ACC112 (cell line): ENCODE measurements at regions not wholly inside any gene's neighbourhood (a gene's known extent, or its start where the extent isn't known, plus 50 kb on each side); places are given as distances from the start of the nearest gene placed in this dataset.
"Not testable (repeated sequence)": the region's sequence is repeated elsewhere in the genome, so short reads cannot be mapped to it uniquely, and the experiment has no call there.

Experiments used
- H2AFZ ChIP-seq: fragments of 200-600 bp; sonication (generic); one replicate; pipeline ENCODE4 v1.6.0; 2017; ENCODE audit warnings: antibody characterized with exemption, low read length; ENCODE audit not compliant: unreplicated experiment
- H3K27ac ChIP-seq: fragments of 200-600 bp; sonication (generic); 2 replicates; pipeline ENCODE4 v1.5.1; 2014; ENCODE audit warnings: low read depth, mild to moderate bottlenecking, antibody characterized with exemption, low read length, moderate library complexity
- H3K27me3 ChIP-seq: fragments of 200-600 bp; sonication (generic); 2 replicates; pipeline ENCODE4 v1.6.1; 2014; ENCODE audit warnings: mild to moderate bottlenecking, antibody characterized with exemption, low read length, moderate library complexity, mixed read lengths; ENCODE audit not compliant: insufficient read depth
- H3K36me3 ChIP-seq: fragments of 200-600 bp; sonication (generic); 2 replicates; pipeline ENCODE4 v1.6.1; 2016; ENCODE audit warnings: mild to moderate bottlenecking, antibody characterized with exemption, low read length, moderate library complexity, mixed read lengths; ENCODE audit not compliant: insufficient read depth
- H3K4me1 ChIP-seq: fragments of 200-600 bp; sonication (generic); one replicate; pipeline ENCODE4 v1.6.1; 2016; ENCODE audit warnings: low read length, mixed read lengths; ENCODE audit not compliant: insufficient read depth, unreplicated experiment, control insufficient read depth
- H3K4me3 ChIP-seq: fragments of 200-600 bp; sonication (generic); 2 replicates; pipeline ENCODE4 v1.5.1; 2014; ENCODE audit warnings: mild to moderate bottlenecking, low read depth, low read length
- H3K79me2 ChIP-seq: fragments of 200-600 bp; sonication (generic); one replicate; pipeline ENCODE4 v1.6.0; 2016; ENCODE audit warnings: low read length; ENCODE audit not compliant: control insufficient read depth, unreplicated experiment, insufficient read depth

DNA sequence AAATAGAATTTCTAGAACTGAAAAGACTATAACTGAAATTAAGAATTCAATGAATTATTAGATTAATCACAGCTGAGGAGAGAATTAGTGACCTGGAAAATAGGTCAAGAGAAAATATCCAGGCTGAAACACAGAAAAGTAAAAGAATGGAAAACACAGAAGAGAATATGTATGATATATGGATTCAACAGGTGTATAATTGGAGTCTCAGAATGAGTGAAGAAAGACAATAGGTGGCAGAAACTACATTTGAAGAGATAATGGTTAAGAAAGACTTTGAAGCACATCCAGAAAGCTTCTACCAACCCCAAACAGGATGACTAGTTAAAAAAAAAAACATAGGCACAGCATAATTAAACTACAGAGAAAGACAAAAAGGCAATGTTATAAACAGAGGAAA, 196.2 kb upstream of the ASCC3 start:
- Histone ChIP-seq H2AFZ (no peak overlapping the region), H3K4me3 (no peak overlapping the region), H3K27me3 (no peaks in the 10 kb centered on the region), H3K4me1 (peaks cover 5% of the 10 kb centered on the region), H3K27ac (no peak overlapping the region), H3K79me2 (no peaks in the 10 kb centered on the region), H3K36me3 (no peaks in the 10 kb centered on the region)

DNA sequence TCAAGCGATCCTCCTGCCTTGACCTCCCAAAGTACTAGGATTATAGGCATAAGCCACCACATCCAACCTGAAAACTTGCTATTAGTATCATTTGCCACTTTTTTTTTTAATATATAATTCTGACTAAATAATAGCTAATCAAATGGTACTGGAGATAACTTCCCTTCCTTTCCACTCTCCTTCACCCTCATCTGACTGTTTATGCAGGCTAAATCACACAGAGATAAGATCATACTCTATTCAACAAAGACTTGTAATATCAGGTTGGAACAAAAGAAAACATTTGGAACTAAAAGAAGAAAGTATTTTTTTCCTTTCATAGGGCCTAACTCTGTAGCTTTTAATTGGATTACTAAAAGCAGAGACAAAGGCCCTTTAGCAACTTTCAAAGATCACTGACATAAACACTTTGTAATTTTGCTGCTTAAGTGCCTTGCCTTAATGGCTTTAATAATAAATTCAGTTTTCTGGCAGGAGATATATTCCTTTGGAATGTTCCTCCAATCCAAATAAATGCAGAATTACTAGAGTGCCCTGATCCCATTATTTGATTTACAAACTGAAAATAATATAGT, 198.7 kb upstream of the ASCC3 start:
- Histone ChIP-seq H3K27ac (no peak overlapping the region), H3K79me2 (no peaks in the 10 kb centered on the region)

DNA sequence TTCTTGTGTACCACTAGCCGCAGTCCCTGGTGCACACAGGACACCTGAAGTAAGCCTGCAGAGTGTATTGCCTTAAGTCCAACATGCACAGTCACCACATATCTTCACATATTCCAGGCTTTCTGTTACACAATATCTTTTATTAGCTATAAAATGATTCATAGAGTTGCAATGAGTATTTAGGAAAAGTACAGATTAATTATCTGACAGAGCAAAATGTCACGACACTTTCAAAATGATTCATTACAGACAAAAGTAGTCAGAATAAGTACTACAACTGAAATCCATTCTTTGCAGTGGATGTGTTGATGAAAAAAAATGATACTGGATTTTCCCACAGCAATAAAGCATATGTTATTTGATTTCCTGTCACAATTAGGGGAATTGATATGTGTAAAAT, 199.5 kb upstream of the ASCC3 start:
- no peaks in the 10 kb centered on the region for H3K27me3 ChIP-seq
- no peaks in the 10 kb centered on the region for H3K79me2 ChIP-seq
- H2AFZ ChIP-seq = no peak overlapping the region
- peaks cover 14% of the 10 kb centered on the region for H3K4me1 ChIP-seq
- no peak overlapping the region for H3K4me3 ChIP-seq
- no peak overlapping the region; the same call in 1 of the 2 replicates for H3K27ac ChIP-seq
- no peaks in the 10 kb centered on the region for H3K36me3 ChIP-seq

More for the DNA sequence above, 198.7 kb upstream of the ASCC3 start:
- H3K27me3 ChIP-seq = no peaks in the 10 kb centered on the region
- H2AFZ ChIP-seq = no peak overlapping the region
- peaks cover 14% of the 10 kb centered on the region for H3K4me1 ChIP-seq
- no peak overlapping the region for H3K4me3 ChIP-seq
- H3K36me3 ChIP-seq = no peaks in the 10 kb centered on the region

GRCh38 chr6:101083533-101084175, 202.5 kb upstream of the ASCC3 start:
- H2AFZ ChIP-seq = no peak overlapping the region
- H3K27ac ChIP-seq = peak overlapping the region; percentile 79
- H3K79me2 ChIP-seq = no peaks in the 10 kb centered on the region
- no peaks in the 10 kb centered on the region for H3K27me3 ChIP-seq
- H3K4me1 ChIP-seq = peaks cover 14% of the 10 kb centered on the region
- no peaks in the 10 kb centered on the region for H3K36me3 ChIP-seq
- H3K4me3 ChIP-seq = no peak overlapping the region

DNA sequence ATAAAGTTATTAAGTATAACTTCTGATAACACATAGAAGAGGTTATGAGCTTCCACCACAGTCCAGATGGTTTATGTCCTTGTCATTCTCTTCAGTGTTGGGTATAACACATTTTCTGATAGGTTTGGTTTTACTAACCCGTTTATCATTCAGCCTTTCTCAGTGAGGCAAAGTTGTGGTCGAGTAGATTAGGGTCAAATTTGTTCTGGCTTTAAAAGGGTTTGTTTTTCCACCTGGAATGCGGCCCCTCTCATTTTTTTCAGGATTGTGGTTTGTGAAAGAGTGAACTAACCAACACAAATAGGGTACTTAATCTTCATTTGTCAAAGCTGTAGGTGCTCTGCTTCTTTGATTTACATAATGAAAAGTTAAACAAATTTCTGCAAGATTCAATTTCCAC, 204.2 kb upstream of the ASCC3 start:
- no peak overlapping the region for H2AFZ ChIP-seq
- H3K36me3 ChIP-seq = no peaks in the 10 kb centered on the region
- H3K27me3 ChIP-seq = no peaks in the 10 kb centered on the region
- H3K4me3 ChIP-seq = no peak overlapping the region
- H3K79me2 ChIP-seq = no peaks in the 10 kb centered on the region
- peaks cover 14% of the 10 kb centered on the region for H3K4me1 ChIP-seq
- no peak overlapping the region for H3K27ac ChIP-seq

DNA sequence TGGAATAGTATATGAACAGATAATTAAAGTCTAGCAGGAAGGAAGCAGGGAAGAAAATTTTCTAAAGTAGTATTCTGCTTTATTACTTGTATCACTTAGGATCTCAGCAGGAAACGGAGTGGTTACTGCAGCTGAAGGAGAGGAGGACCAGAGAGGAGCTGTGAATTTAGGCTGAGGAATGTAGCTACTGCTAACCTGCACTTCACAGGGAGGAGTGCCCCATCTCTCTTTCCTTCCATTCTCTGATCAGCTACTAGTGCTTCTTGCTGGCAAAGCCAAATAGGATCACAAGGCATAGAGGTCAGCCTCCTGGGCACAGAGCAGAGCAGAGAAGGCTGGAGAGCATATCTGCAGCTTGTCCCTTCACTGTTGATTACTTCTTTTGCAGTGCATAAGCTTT, 205.3 kb upstream of the ASCC3 start:
- Histone ChIP-seq H3K27ac (no peak overlapping the region), H3K4me3 (no peak overlapping the region), H3K27me3 (no peaks in the 10 kb centered on the region), H3K4me1 (peaks cover 10% of the 10 kb centered on the region), H3K79me2 (no peaks in the 10 kb centered on the region), H3K36me3 (no peaks in the 10 kb centered on the region), H2AFZ (no peak overlapping the region)

DNA sequence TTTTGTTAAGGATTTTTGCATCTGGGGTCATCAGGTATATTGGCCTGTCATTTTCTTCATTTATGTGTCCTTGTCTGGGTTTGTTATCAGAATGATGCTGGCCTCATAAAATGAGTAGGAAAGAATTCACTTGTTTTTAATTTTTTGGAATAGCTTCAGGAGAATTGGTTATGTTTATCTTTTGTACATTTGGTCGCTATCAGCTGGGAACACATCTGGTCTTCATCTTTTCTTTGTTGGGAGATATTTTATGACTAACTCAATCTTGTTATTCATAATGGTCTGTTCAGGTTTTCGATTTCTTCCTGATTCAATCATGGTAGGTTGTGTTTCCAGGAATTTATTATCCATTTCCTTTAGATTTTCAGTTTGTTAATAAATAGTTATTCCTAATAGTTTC, 207.5 kb upstream of the ASCC3 start:
- H3K79me2 ChIP-seq = no peaks in the 10 kb centered on the region
- H3K36me3 ChIP-seq = no peaks in the 10 kb centered on the region
- no peak overlapping the region for H3K27ac ChIP-seq
- no peak overlapping the region for H3K4me3 ChIP-seq
- no peaks in the 10 kb centered on the region for H3K27me3 ChIP-seq
- H3K4me1 ChIP-seq = peaks cover 3% of the 10 kb centered on the region
- no peak overlapping the region for H2AFZ ChIP-seq

GRCh38 chr6:101089640-101090039, 208.5 kb upstream of the ASCC3 start:
- Histone ChIP-seq H3K4me3 (no peak overlapping the region), H3K79me2 (no peaks in the 10 kb centered on the region), H3K4me1 (no peaks in the 10 kb centered on the region), H3K27ac (no peak overlapping the region), H3K27me3 (no peaks in the 10 kb centered on the region), H2AFZ (no peak overlapping the region), H3K36me3 (no peaks in the 10 kb centered on the region)

GRCh38 chr6:101090281-101090680, 209.2 kb upstream of the ASCC3 start:
- H3K27me3 ChIP-seq = no peaks in the 10 kb centered on the region
- no peak overlapping the region for H2AFZ ChIP-seq
- no peaks in the 10 kb centered on the region for H3K79me2 ChIP-seq
- no peaks in the 10 kb centered on the region for H3K4me1 ChIP-seq
- H3K27ac ChIP-seq = 0 out of 2 replicates have a peak overlapping the region, but pooled peaks have one; percentile 26
- no peak overlapping the region for H3K4me3 ChIP-seq
- H3K36me3 ChIP-seq = no peaks in the 10 kb centered on the region

DNA sequence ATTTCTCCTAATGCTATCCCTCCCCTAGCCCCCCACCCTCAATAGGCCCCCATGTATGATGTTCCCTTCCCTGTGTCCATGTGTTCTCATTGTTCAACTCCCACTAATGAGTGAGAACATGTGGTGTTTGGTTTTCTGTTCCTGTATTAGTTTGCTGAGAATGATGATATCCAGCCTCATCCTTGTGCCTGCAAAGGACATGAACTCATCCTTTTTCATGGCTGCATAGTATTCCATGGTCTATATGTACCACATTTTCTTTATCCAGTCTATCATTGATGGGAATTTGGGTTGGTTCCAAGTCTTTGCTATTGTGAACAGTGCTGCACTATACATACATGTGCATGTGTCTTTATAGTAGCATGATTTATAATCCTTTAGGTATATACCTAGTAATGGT, 217.5 kb upstream of the ASCC3 start:
- H3K4me3 ChIP-seq, H3K27ac ChIP-seq, H3K36me3 ChIP-seq, H3K4me1 ChIP-seq, H3K79me2 ChIP-seq, H3K27me3 ChIP-seq, H2AFZ ChIP-seq: not testable (repeated sequence)

GRCh38 chr6:101102702-101103101, 221.6 kb upstream of the ASCC3 start:
- no peak overlapping the region for H3K27ac ChIP-seq
- H3K4me3 ChIP-seq = no peak overlapping the region
- no peaks in the 10 kb centered on the region for H3K79me2 ChIP-seq
- no peak overlapping the region for H2AFZ ChIP-seq
- no peaks in the 10 kb centered on the region for H3K27me3 ChIP-seq
- no peaks in the 10 kb centered on the region for H3K4me1 ChIP-seq
- H3K36me3 ChIP-seq = no peaks in the 10 kb centered on the region
